Fibroblast of skin of left quadriceps (primary cell): ENCODE measurements at regions not wholly inside any gene's neighbourhood (a gene's known extent, or its start where the extent isn't known, plus 50 kb on each side); places are given as distances from the start of the nearest gene placed in this dataset.
A peak's percentile ranks its signal among the peaks of the same experiment; 100 is the strongest.
"Not testable (repeated sequence)": the region's sequence is repeated elsewhere in the genome, so short reads cannot be mapped to it uniquely, and the experiment has no call there.

Experiments used
- DNase-seq, 2 experiments: peaks; one replicate each; pipeline ENCODE4 v3.0.0-alpha.2; 2013; ENCODE audit warnings: low read depth in 2 of 2

- DNase-seq, result no peak
Observed at GRCh38 chr6:141498977-141499376, 633.7 kb upstream of the GJE1 start.

DNA sequence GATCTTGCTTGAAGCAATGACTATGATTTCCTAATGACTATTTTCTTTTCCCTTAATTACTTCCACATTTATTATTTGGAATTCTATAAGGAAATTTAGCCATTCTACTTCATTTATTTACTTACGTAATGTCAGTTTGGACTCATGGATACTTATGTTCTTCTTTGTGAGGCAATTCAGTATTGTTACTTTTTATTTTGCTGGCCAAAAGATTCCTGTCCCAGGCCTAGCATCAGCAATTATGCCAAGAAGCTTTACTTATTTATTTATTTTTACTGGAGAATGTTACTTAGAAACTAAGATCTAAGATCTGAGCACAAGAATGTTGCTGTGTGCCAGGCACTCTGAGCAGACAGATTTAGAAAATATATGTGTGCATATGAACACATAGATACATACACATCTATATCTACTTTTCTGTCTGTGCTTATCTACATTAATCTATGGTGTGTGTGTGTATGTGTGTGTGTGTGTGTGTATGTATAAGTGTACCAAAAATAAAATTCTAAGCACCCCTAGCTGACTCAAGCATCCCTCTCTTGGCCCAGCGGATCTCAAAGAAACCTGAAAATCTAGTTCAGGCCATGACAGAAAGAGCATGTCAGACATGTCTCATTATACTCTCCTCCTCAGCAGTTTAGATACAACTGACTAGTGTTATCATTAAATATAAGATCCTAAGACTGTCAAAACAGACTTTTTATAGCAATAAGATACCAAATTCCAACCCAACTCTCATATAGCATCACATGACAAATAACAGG, 640.0 kb upstream of the GJE1 start:
- DNase-seq, result no peak

GRCh38 chr6:141491684-141492083, 641.0 kb upstream of the GJE1 start:
- DNase-seq, result no peak

GRCh38 chr6:141490982-141491381, 641.7 kb upstream of the GJE1 start:
- no peak for DNase-seq

GRCh38 chr6:141488488-141488887, 644.2 kb upstream of the GJE1 start:
- DNase-seq, result no peak

GRCh38 chr6:141486942-141487341, 645.8 kb upstream of the GJE1 start:
- DNase-seq, result no peak

DNA sequence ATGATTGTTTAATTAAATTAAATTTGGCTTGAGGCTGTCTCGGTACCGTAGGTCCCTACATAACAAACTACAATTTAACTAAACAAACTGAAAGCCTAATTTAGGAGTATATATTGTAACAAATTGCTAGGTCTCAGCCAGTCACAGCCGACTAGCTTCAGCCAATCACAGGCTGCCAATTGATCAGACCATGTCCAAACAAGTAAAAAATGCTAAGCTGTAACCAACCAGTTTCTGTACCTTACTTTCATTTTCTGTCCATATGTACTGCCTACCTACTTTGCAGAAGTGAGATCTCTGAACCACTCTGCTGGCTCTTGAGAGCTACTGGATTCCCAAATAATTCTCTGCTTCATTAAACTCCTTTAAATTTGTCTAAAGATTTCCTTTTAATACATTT, 648.0 kb upstream of the GJE1 start:
- no peak for DNase-seq

DNA sequence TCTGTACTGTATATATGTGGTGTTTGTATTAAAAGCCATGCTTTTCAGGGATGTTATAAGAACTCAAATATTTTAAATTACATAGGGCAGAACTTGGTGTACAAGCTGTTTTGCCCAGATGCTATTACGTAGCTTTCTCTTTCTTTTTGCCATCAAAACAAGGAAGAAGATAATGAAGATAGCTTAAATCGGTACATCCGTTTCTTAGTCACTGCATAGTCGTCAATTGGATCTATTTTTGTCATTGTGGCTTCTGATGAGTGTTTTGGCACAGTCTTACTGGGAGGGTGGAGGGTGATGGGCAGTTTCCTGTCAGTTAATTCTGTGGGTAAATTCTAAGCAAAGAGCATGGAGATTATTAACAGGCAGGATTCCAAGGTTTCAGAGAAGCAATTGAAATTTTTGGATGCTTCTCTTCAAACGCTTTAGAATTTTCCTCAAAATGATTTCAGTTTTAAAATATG, 649.1 kb upstream of the GJE1 start:
- DNase-seq, result peak; percentile 91 to 93

- DNase-seq, result no peak
Observed at GRCh38 chr6:141482796-141483597, 649.7 kb upstream of the GJE1 start.

GRCh38 chr6:141475259-141475658, 657.5 kb upstream of the GJE1 start:
- no peak for DNase-seq

DNA sequence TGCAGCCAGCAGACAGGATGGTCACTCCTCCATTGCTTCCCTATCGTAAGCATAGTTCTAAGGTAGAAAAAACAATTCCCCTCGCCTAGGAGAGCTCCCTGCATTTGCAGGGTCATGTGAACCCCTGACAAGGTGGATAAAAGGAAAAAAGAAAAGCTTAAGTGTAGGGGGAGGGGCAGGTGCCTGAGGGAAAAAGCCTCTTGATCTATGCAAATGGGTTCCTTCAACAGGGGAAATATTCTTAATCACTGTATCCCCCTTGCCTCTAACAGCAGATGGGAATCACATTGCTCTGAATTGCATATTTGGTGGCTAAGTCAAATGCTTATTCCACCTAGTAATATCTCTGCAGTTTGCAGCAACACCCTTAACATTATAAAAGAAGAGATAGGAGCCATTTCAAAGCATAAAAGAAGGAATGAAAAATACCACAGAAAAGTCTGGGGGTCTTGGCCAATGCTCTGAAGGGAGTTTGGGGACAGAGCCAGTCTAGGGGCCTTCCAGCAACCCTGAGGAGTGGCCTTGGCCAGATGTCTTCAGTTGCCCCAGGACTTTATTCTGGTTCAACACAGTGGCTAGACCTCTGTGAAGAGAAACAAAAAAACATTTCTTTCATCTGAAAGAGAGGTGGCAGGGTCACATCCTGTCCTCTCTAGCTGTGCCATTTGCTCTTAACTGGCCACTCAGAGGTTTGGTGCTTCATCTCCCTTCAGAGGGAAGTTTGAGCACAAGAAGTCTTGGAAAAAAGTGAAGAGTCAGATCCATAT, 660.4 kb upstream of the GJE1 start:
- DNase-seq, result no peak

DNA sequence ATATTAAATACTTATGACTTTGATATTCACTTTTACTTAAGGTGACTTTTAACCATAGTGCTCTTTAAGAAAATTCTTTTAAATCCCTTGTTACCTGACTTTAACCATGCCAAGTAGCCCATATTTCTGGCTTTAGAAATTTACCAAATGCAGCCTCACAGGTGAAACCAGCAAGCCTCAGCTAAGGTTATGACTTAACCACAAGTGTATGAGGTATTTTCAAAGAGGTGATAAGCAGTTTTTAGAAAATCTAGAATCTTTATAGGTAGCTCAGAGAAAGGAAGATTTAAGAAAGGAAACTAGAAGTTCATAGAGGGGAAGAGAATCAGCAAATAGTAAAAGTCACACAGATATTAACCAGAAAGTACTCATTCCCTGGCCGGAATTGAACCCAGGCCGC, 661.9 kb upstream of the GJE1 start:
- no peak for DNase-seq

DNA sequence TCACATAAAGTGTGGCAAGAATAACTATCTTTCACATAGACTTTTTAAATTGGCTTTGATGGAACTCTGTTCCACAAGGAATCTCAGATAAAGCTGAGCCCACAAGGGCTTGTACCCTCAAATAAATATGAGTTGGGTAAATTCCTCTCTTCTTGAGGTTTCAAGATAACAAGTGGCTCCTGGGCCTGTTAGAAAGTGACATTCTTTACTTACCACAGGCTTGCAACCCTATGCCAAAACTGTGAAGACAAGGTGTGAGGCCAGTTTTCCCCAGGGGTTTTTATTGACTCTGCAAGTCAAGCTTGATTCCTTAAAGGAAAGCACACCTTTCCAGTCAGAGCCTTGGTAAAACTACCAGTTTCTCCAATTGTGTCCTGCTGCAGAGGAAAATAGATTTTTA, 664.8 kb upstream of the GJE1 start:
- DNase-seq, result no peak

GRCh38 chr6:141467041-141467440, 665.7 kb upstream of the GJE1 start:
- no peak for DNase-seq

DNA sequence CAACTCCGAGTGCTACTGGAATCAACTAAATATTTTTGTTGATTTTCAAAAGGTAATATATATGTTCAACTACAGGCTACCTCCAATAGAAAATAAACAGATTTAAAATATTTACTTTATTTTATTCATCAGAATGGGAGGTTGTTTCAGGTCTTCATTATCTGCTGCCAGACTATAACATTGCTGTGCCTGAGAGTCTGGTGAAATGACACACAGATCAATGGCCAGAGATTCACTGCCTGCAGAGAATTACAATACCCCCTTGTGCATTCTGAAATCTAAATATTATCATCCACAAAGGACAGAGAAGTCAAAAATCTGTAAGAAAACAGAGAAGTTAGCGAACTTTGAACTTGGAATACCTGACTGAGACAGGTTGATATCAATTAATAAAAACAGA, 667.8 kb upstream of the GJE1 start:
- DNase-seq, result no peak

- no peak for DNase-seq
Observed at GRCh38 chr6:141464490-141464889, 668.2 kb upstream of the GJE1 start.

DNA sequence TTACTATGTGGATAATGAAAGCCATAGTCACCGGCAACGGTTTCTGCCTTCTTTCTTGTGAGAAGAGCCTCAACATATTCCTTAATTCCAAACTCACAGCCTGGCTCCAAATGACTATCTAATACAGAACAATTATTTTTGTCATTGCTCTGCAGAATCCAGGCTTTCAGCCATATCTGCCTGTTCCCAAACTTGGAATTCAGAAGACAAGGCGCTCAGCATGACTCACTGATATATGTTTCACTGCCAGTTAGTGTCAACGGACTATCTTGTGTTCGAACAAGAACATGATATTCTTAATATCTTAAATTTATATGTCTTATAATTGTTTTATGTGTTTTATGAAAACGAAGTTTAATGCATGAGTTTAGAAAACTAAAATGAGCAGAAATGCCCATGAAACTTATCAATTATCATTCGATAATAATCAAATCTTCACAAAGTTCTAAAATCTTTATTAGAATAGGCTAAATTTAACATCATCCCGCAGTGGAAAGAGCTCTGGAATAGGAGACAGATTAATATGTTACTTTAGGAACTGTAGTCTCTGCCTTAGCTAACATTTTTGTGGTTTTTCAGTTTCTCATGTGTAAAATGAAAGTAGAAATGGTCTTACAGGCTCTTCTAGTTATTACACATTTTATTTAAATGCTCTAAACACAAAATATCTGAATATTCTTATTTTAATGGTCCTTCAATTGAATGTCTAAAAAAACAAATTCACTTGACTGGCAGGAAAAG, 669.3 kb upstream of the GJE1 start:
- DNase-seq, result no peak

- DNase-seq, result no peak
Observed at GRCh38 chr6:141460743-141461484, 671.8 kb upstream of the GJE1 start.

- not testable (repeated sequence) for DNase-seq
Observed at GRCh38 chr6:141460245-141460644, 672.5 kb upstream of the GJE1 start.

DNA sequence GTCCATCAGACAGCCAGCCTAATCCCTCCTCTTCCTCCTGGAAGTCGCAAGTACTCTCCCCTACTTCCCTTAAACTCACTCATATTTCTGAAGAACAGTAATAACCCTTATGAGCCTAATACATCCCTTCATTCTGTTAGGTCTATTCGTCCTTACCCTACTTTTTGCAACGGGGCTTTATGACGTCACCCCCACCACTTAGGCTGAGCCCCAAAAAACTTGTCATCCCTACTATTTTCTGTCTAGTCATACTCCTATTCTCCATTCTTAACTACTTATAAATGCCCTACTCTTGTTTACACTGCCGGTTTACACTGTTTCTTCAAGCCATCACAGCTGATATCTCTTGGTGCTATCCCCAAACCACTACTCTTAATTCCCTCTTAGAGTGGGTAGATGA, 674.7 kb upstream of the GJE1 start:
- DNase-seq, result not testable (repeated sequence)

DNA sequence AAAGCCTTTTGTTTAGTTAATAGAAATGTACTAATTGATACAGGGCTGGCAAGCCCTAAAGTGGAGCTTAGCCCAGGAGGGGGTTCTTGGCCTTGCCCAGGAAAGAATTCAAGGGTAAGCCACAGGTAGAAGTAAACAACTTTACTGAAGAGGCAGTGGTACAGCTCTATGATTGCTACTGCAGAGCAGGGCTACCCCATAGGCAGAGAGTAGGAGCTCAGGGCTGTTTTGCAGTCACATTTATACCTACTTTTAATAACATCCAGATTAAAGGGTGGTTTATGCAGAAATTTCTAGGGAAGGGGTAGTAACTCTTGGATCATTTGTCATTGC, 680.4 kb upstream of the GJE1 start:
- no peak for DNase-seq
